H1 (cell line): ENCODE measurements at regions not wholly inside any gene's neighbourhood (a gene's known extent, or its start where the extent isn't known, plus 50 kb on each side); places are given as distances from the start of the nearest gene placed in this dataset.

Experiments used
- CTCF ChIA-PET: fragments of 300-600 bp; sonication (Branson Sonifier 250); formaldehyde crosslinking; loops from one replicate; lab custom pipeline; 2021; ENCODE audit not compliant: partially characterized antibody; lab: Charles Lee
- POLR2A ChIA-PET: fragments of 300-600 bp; sonication (Branson Sonifier 250); formaldehyde crosslinking; loops from one replicate; lab custom pipeline; 2021; ENCODE audit warnings: inconsistent platforms; ENCODE audit not compliant: partially characterized antibody; lab: Charles Lee
- DNase-seq, 2 experiments: peaks; one replicate each; pipeline versions ENCODE4 v3.0.0 to v3.0.0-alpha.2; 2010 to 2022; ENCODE audit warnings: low spot score in 2 of 2, low read depth in 1 of 2, mixed read lengths in 1 of 2
- FAIRE-seq: peaks from 2 replicates; lab custom pipeline; 2011; peaks lifted over from hg19 to GRCh38; lab: Jason Lieb, UNC
- H2AFZ ChIP-seq: 2 replicates; pipeline ENCODE4 v1.8.1; 2012; ENCODE audit warnings: low read length, inconsistent platforms
- H2AK5ac ChIP-seq: 2 replicates; pipeline ENCODE4 v1.6.1; 2013; ENCODE audit warnings: low read depth, low read length
- H2BK120ac ChIP-seq: replicated peaks from 2 replicates; pipeline ENCODE3; 2013; ENCODE audit warnings: low read depth, low read length, inconsistent platforms
- H2BK12ac ChIP-seq: 2 replicates; pipeline ENCODE4 v1.6.1; 2013; ENCODE audit warnings: low read depth, low read length
- H2BK15ac ChIP-seq: 2 replicates; pipeline ENCODE4 v1.6.1; 2013; ENCODE audit warnings: low read length
- H2BK20ac ChIP-seq: 2 replicates; pipeline ENCODE4 v1.6.1; 2013; ENCODE audit warnings: low read length
- H2BK5ac ChIP-seq: 2 replicates; pipeline ENCODE4 v1.6.1; 2013; ENCODE audit warnings: low read depth, low read length
- H3K14ac ChIP-seq: 2 replicates; pipeline ENCODE4 v1.6.1; 2013; ENCODE audit warnings: inconsistent platforms; ENCODE audit not compliant: insufficient read length
- H3K18ac ChIP-seq: 2 replicates; pipeline ENCODE4 v1.6.1; 2013; ENCODE audit warnings: low read length; ENCODE audit errors: extremely low read depth
- H3K23ac ChIP-seq: 2 replicates; pipeline ENCODE4 v1.6.1; 2013; ENCODE audit warnings: inconsistent platforms; ENCODE audit not compliant: insufficient read length
- H3K23me2 ChIP-seq: 2 replicates; pipeline ENCODE4 v1.6.1; 2013; ENCODE audit warnings: low read depth, low read length
- H3K27ac ChIP-seq: 2 replicates; pipeline ENCODE4 v1.6.1; 2011; ENCODE audit warnings: low read depth, low read length, inconsistent platforms
- H3K27me3 ChIP-seq, 4 experiments: replicated peaks in 1 of 4; 1 replicate in 1 of 4; 2 replicates in 3 of 4; pipeline versions ENCODE4 v1.6.1 to v1.8.1; 2011 to 2013; ENCODE audit warnings: low read length in 3 of 4, mild to moderate bottlenecking in 3 of 4, inconsistent platforms in 2 of 4, mixed read lengths in 2 of 4, moderate library complexity in 1 of 4; ENCODE audit not compliant: control insufficient read depth in 3 of 4, insufficient read depth in 3 of 4; ENCODE audit errors: extremely low read depth in 1 of 4
- H3K36me3 ChIP-seq, 4 experiments: 2 replicates each; pipeline versions ENCODE4 v1.6.1 to v1.8.1; 2011 to 2013; ENCODE audit warnings: mild to moderate bottlenecking in 4 of 4, low read length in 3 of 4, moderate library complexity in 2 of 4, control low read depth in 1 of 4, inconsistent platforms in 1 of 4; ENCODE audit not compliant: insufficient read depth in 4 of 4, control insufficient read depth in 2 of 4
- H3K4ac ChIP-seq: replicated peaks from 2 replicates; pipeline ENCODE3; 2013; ENCODE audit warnings: low read length, low read depth, mixed read lengths, inconsistent platforms; ENCODE audit not compliant: insufficient read length
- H3K4me1 ChIP-seq, 4 experiments: replicated peaks in 1 of 4; 1 replicate in 1 of 4; 2 replicates in 3 of 4; pipeline versions ENCODE4 v1.6.1 to v1.8.1; 2011 to 2013; ENCODE audit warnings: low read length in 3 of 4, inconsistent platforms in 2 of 4, mixed read lengths in 1 of 4; ENCODE audit not compliant: insufficient read depth in 4 of 4, control insufficient read depth in 3 of 4
- H3K4me2 ChIP-seq, 2 experiments: 2 replicates each; pipeline versions ENCODE4 v1.6.1 to v1.8.1; 2011 to 2013; ENCODE audit warnings: low read depth in 2 of 2, low read length in 2 of 2, control low read depth in 1 of 2, inconsistent platforms in 1 of 2, mild to moderate bottlenecking in 1 of 2; ENCODE audit not compliant: insufficient read depth in 1 of 2
- H3K4me3 ChIP-seq, 4 experiments: fragments of 200-600, 300-600 bp in 1 of 4; sonication (generic), shearing (Covaris generic), sonication (Bioruptor Twin) in 1 of 4; 2 replicates each; pipeline versions ENCODE4 v1.5.1 to v1.8.1; 2011 to 2016; ENCODE audit warnings: low read length in 4 of 4, low read depth in 3 of 4, control low read depth in 2 of 4, inconsistent platforms in 2 of 4, mild to moderate bottlenecking in 2 of 4, mixed read lengths in 1 of 4, moderate library complexity in 1 of 4; ENCODE audit not compliant: insufficient read depth in 2 of 4; ENCODE audit errors: extremely low read depth in 1 of 4
- H3K56ac ChIP-seq: replicated peaks from 2 replicates; pipeline ENCODE3; 2013; ENCODE audit warnings: low read depth, mild to moderate bottlenecking, mixed read lengths, low read length, inconsistent platforms; ENCODE audit not compliant: insufficient read length
- H3K79me1 ChIP-seq: 2 replicates; pipeline ENCODE4 v1.6.1; 2013; ENCODE audit warnings: low read depth, low read length, control low read depth
- H3K79me2 ChIP-seq, 2 experiments: 2 replicates each; pipeline versions ENCODE4 v1.6.1 to v1.8.1; 2012 to 2013; ENCODE audit warnings: low read length in 2 of 2, mild to moderate bottlenecking in 2 of 2, inconsistent platforms in 1 of 2; ENCODE audit not compliant: insufficient read depth in 2 of 2, control insufficient read depth in 1 of 2
- H3K9ac ChIP-seq, 4 experiments: replicated peaks in 1 of 4; 1 replicate in 1 of 4; 2 replicates in 3 of 4; pipeline versions ENCODE4 v1.6.1 to v1.8.1; 2011 to 2013; ENCODE audit warnings: low read depth in 3 of 4, low read length in 3 of 4, control low read depth in 2 of 4, mild to moderate bottlenecking in 2 of 4, moderate library complexity in 2 of 4, inconsistent platforms in 1 of 4; ENCODE audit errors: extremely low read depth in 1 of 4
- H3K9me3 ChIP-seq, 2 experiments: 2 replicates each; pipeline versions ENCODE4 v1.6.1 to v1.8.1; 2012 to 2013; ENCODE audit warnings: mild to moderate bottlenecking in 2 of 2, moderate library complexity in 2 of 2, control low read depth in 1 of 2, inconsistent platforms in 1 of 2, low read depth in 1 of 2, low read length in 1 of 2, mixed read lengths in 1 of 2; ENCODE audit not compliant: insufficient read depth in 2 of 2
- H4K20me1 ChIP-seq, 2 experiments: replicated peaks in 1 of 2; 2 replicates each; pipeline versions ENCODE3 to v1.8.1; 2011 to 2013; ENCODE audit warnings: inconsistent platforms in 2 of 2, low read length in 2 of 2, mild to moderate bottlenecking in 1 of 2; ENCODE audit not compliant: insufficient read depth in 2 of 2, control insufficient read depth in 1 of 2
- H4K5ac ChIP-seq: 2 replicates; pipeline ENCODE4 v1.6.1; 2013; ENCODE audit warnings: low read length, low read depth, mixed read lengths, inconsistent platforms; ENCODE audit not compliant: insufficient read length
- H4K8ac ChIP-seq: 2 replicates; pipeline ENCODE4 v1.8.0; 2013; ENCODE audit warnings: mild to moderate bottlenecking, moderate library complexity, low read length, inconsistent platforms; ENCODE audit not compliant: insufficient read depth; ENCODE audit errors: extremely low read depth
- H4K91ac ChIP-seq: replicated peaks from 2 replicates; pipeline ENCODE3; 2013; ENCODE audit warnings: low read length, mixed read lengths, inconsistent platforms; ENCODE audit not compliant: insufficient read length
- BRCA1 ChIP-seq: IDR thresholded peaks from 2 replicates; pipeline ENCODE4 v1.6.1; 2012; ENCODE audit warnings: low read depth, low read length, improper control_type of control experiment
- WGBS, 2 experiments: shearing (Covaris generic) in 1 of 2; methylation state at CpG; one replicate each; pipeline versions ENCODE4 v1.1.6 to v1.1.7; 2013 to 2015; ENCODE audit warnings: low lambda C conversion rate in 2 of 2, mixed read lengths in 2 of 2, inconsistent platforms in 1 of 2, low coverage in 1 of 2, missing lambda C conversion rate in 1 of 2; ENCODE audit not compliant: insufficient replicate concordance in 2 of 2, insufficient coverage in 1 of 2, insufficient read length in 1 of 2; ENCODE audit errors: extremely low coverage in 1 of 2, missing lambda C conversion rate in 1 of 2; 5-methylcytosine and 5-hydroxymethylcytosine counted together

GRCh38 chrX:34813618-34814017, 129.0 kb upstream of the FAM47B start:
- Histone ChIP-seq H3K9ac (no peak overlapping the region), H2BK15ac (no peak overlapping the region), H3K27ac (no peak overlapping the region), H3K14ac (no peak overlapping the region), H2BK5ac (no peak overlapping the region), H2AFZ (no peak overlapping the region), H4K91ac (no peak overlapping the region), H2BK12ac (no peak overlapping the region), H3K4me2 (no peak overlapping the region), H3K18ac (no peak overlapping the region), H3K56ac (no peak overlapping the region), H3K9me3 (no peaks in the 10 kb centered on the region), H3K79me2 (no peaks in the 10 kb centered on the region), H4K20me1 (no peaks in the 10 kb centered on the region), H4K5ac (no peak overlapping the region), H3K23ac (no peak overlapping the region), H3K4me3 (no peak overlapping the region), H3K4ac (no peak overlapping the region), H3K4me1 (no peaks in the 10 kb centered on the region), H2AK5ac (no peak overlapping the region), H2BK20ac (no peak overlapping the region), H2BK120ac (no peak overlapping the region), H3K36me3 (no peaks in the 10 kb centered on the region), H3K79me1 (no peaks in the 10 kb centered on the region), H3K23me2 (no peaks in the 10 kb centered on the region), H4K8ac (no peak overlapping the region), H3K27me3 (no peaks in the 10 kb centered on the region)
- DNase-seq (no peak), FAIRE-seq (no peak)
- WGBS, 2 experiments: 69% methylated on average over 1 of the region's 1 CpG; no CpG with 5 or more reads in 1 of the 2 experiments
- POLR2A ChIA-PET: interaction anchor here (0.6 kb wide), 1 partner anchor 158 kb away, joined by 3 read pairs; no protein-coding TSS in a partner anchor
- TF ChIP-seq BRCA1: no peak
- CTCF ChIA-PET: no interaction called here
